ENCODE measurements at regions not wholly inside any gene's neighbourhood (a gene's known extent, or its start where the extent isn't known, plus 50 kb on each side); places are given as distances from the start of the nearest gene placed in this dataset.
"Not testable (repeated sequence)": the region's sequence is repeated elsewhere in the genome, so short reads cannot be mapped to it uniquely, and the experiment has no call there.

GRCh38 chr4:28238876-28239275, 1378.2 kb downstream of the STIM2 start:
- no peak for DNase-seq

GRCh38 chr4:28241021-28241420, 1380.4 kb downstream of the STIM2 start:
- DNase-seq = no peak

- no peak for DNase-seq
Observed at GRCh38 chr4:28247805-28248204, 1387.2 kb downstream of the STIM2 start.

- DNase-seq = no peak
Observed at GRCh38 chr4:28248269-28248668, 1387.6 kb downstream of the STIM2 start.

- no peak for DNase-seq
Observed at GRCh38 chr4:28250646-28251045, 1390.0 kb downstream of the STIM2 start.

GRCh38 chr4:28251831-28252230, 1391.2 kb downstream of the STIM2 start:
- DNase-seq = no peak

GRCh38 chr4:28254003-28254402, 1393.4 kb downstream of the STIM2 start:
- no peak for DNase-seq

- DNase-seq = no peak
Observed at GRCh38 chr4:28256295-28256694, 1395.7 kb downstream of the STIM2 start.

GRCh38 chr4:28259951-28260350, 1399.3 kb downstream of the STIM2 start:
- DNase-seq = no peak

GRCh38 chr4:28267166-28267565, 1406.5 kb downstream of the STIM2 start:
- DNase-seq = no peak

GRCh38 chr4:28269426-28269825, 1408.8 kb downstream of the STIM2 start:
- DNase-seq = no peak

- no peak for DNase-seq
Observed at GRCh38 chr4:28277931-28278330, 1417.3 kb downstream of the STIM2 start.

- no peak for DNase-seq
Observed at GRCh38 chr4:28278676-28279075, 1418.0 kb downstream of the STIM2 start.

GRCh38 chr4:28279249-28279648, 1418.6 kb downstream of the STIM2 start:
- DNase-seq = no peak

- not testable (repeated sequence) for DNase-seq
Observed at GRCh38 chr4:28286266-28286665, 1425.6 kb downstream of the STIM2 start.

GRCh38 chr4:28287831-28288233, 1427.2 kb downstream of the STIM2 start:
- DNase-seq = no peak

GRCh38 chr4:28296239-28296638, 1435.6 kb downstream of the STIM2 start:
- DNase-seq = no peak

- no peak for DNase-seq
Observed at GRCh38 chr4:28310926-28311325, 1450.3 kb downstream of the STIM2 start.

- not testable (repeated sequence) for DNase-seq
Observed at GRCh38 chr4:28312497-28312896, 1451.9 kb downstream of the STIM2 start.

GRCh38 chr4:28313729-28314713, 1453.4 kb downstream of the STIM2 start:
- DNase-seq = no peak

GRCh38 chr4:28317221-28317620, 1456.6 kb downstream of the STIM2 start:
- DNase-seq = no peak

- DNase-seq = no peak
Observed at GRCh38 chr4:28334249-28334648, 1473.6 kb downstream of the STIM2 start.

GRCh38 chr4:28341784-28342183, 1481.1 kb downstream of the STIM2 start:
- DNase-seq = no peak

GRCh38 chr4:28350485-28350884, 1489.8 kb downstream of the STIM2 start:
- no peak for DNase-seq

GRCh38 chr4:28351102-28351501, 1490.5 kb downstream of the STIM2 start:
- no peak for DNase-seq

All from bone marrow (tissue), 2 donors.